GM19397 (cell line): ENCODE measurements at regions not wholly inside any gene's neighbourhood (a gene's known extent, or its start where the extent isn't known, plus 50 kb on each side); places are given as distances from the start of the nearest gene placed in this dataset.

ENCODE experiments used
- ATAC-seq: cut with Tn5 transposase; IDR thresholded peaks from one replicate; pipeline ENCODE4 v1.9.1; 2021; ENCODE audit warnings: mild to moderate bottlenecking, moderate library complexity; ENCODE audit not compliant: unreplicated experiment

DNA sequence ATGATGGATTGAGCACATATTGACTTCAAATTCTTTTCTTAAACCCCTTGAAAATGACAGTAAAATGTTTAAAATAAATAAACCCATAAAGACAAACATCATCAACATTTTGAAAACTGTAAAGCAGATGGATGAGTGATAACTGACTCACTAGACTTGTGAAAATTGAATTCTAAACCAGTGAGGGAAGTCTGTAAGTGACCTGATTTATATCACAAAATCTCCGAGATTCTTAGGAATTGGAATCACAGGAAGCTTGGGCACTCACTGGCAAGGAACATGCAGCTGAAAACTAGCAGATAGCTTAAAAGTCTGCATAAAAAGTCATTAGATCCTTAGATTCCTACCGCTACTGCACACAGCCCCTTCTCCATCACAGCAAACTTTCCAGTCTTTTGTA lies 51.3 kb upstream of the TSC22D1 start:
- ATAC-seq, result no peak

DNA sequence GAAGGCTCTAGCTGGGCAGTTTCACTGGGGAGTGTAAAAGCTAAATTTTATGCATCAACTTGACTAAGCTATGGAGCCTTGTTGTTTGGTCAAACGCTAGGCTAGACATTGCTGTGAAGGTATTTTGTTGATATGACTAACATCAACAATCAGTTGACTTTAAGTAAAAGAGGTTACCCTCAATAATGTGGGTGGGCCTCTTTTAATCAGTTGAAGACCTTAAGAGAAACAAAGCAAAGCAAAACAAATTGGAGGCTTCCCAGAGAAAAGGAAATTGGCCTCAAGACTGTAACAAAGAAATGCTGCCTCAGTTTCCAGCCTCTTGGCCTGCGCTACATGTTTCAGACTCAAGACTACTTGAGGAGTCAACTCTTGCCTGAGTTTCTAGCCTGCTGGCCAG lies 50.0 kb upstream of the TSC22D1 start:
- no peak for ATAC-seq
